ENCODE measurements at regions not wholly inside any gene's neighbourhood (a gene's known extent, or its start where the extent isn't known, plus 50 kb on each side); places are given as distances from the start of the nearest gene placed in this dataset.

DNA sequence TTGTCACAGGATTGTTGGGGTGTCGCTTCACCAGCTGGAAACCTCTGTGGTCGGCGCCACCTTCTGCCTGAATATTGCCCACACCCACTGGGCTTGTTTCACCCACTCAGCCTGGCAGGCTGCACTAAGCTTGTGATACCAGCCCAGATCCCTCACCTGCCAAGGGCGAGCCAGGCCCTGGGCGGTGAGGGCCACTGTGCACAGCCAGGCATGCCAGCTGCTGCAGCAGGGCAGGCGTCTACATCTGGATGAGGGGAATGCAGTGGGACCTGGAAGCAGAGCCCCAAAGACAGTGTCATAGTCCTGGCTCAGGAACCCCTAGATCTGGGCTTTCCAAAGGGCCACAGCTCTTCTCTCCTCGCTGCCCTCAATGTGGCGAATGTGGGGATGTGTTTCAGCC, 1307.5 kb downstream of the GRIK2 start:
- no peak overlapping the region for H2AFZ ChIP-seq (ENCODE audit: control insufficient read depth, low read depth, low read length)
- ChIA-PET CTCF (interaction anchor here (1.6 kb wide), 1 partner anchor 421 kb away, joined by 4 read pairs; no protein-coding TSS in a partner anchor), SMC1A (ENCODE audit: uncharacterized antibody, unreplicated experiment) (no interaction called here), POLR2A (no interaction called here), RAD21 (ENCODE audit: unreplicated experiment) (no interaction called here)
- in situ Hi-C loops (cut with MboI) (no loop called here), intact Hi-C loops (cut with micrococcal nuclease; ENCODE audit: unreplicated experiment) (no loop called here)
- no peaks in the 10 kb centered on the region for H3K9me3 ChIP-seq (replicated peaks; ENCODE audit: control insufficient read depth, insufficient read depth, low read length)
- no peaks in the 10 kb centered on the region for H3K79me2 ChIP-seq (ENCODE audit: control insufficient read depth, insufficient read depth, low read length)
- no peaks in the 10 kb centered on the region for H3K4me1 ChIP-seq (ENCODE audit: control insufficient read depth, insufficient read depth, low read length)
- H3K27me3 ChIP-seq (replicated peaks in 1 of 2; ENCODE audit: control insufficient read depth in 2 of 2, insufficient read depth in 2 of 2, low read length in 1 of 2), result no peaks in the 10 kb centered on the region; a peak in 1 of 4 replicates
- no TSS peak for BruUV-seq (replicated peaks)
- FAIRE-seq (no peak), DNase-seq (ENCODE audit: low read depth, low spot score) (no peak), ATAC-seq (no peak; the same call in 2 of the 3 replicates)
- H3K4me3 ChIP-seq, result no peak overlapping the region
- no peaks in the 10 kb centered on the region for H4K20me1 ChIP-seq (ENCODE audit: control insufficient read depth, insufficient read depth)
- H3K27ac ChIP-seq (ENCODE audit: control insufficient read depth, insufficient read depth), result no peak overlapping the region
- TF ChIP-seq TCF7 (IDR thresholded peaks at IDR 0.05; ENCODE audit: borderline replicate concordance) (no peak), ASH2L (IDR thresholded peaks at IDR 0.05; ENCODE audit: borderline replicate concordance, low read depth) (no peak), BACH1 (IDR thresholded peaks at IDR 0.05; ENCODE audit: borderline replicate concordance) (no peak), ATF7 (IDR thresholded peaks at IDR 0.05; ENCODE audit: low read depth) (no peak), POU2F2 (IDR thresholded peaks at IDR 0.05; ENCODE audit: borderline replicate concordance, low read depth, low read length) (no peak), NFYB (IDR thresholded peaks at IDR 0.05; ENCODE audit: insufficient read depth, low read depth, low read length) (no peak), RFX5 (IDR thresholded peaks at IDR 0.05; ENCODE audit: low read depth, low read length) (no peak)
- no peaks in the 10 kb centered on the region for H3K36me3 ChIP-seq (ENCODE audit: control insufficient read depth in 2 of 2, insufficient read depth in 2 of 2, low read length in 1 of 2)
- no peak overlapping the region for H3K9ac ChIP-seq (ENCODE audit: control insufficient read depth, insufficient read depth, low read length)
- WGBS (ENCODE audit: insufficient coverage, insufficient replicate concordance, low lambda C conversion rate, missing lambda C conversion rate), result 38% methylated on average over 8 of the region's 8 CpGs
- H3K4me2 ChIP-seq (ENCODE audit: control insufficient read depth, insufficient read depth), result no peak overlapping the region

DNA sequence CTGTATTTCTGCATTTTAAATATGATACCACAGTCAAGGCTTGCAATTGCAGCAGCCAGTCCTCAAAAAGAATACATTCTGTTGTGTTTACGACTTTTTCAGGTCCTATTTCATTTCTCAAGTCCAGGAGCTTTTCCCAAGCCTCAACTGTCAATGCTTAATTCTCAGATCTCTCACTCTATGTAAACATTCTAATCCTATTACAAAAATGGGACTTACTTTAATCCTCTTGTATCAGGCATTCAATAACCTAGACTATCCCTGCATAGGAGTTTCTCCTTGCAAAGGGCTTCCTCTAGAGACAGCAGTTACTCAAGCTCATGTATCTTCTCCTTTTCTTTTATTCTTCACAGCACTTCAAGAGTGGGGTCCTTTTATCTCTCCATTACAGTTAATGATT, 1293.0 kb downstream of the GRIK2 start:
- no peak for ATAC-seq
- 0% methylated on average over 1 of the region's 1 CpG for WGBS (ENCODE audit: insufficient coverage, insufficient replicate concordance, low lambda C conversion rate, missing lambda C conversion rate)

More for the DNA sequence above, 1293.0 kb downstream of the GRIK2 start:
- no peaks in the 10 kb centered on the region for H4K20me1 ChIP-seq (ENCODE audit: control insufficient read depth, insufficient read depth)
- no peak overlapping the region for H3K4me3 ChIP-seq
- ChIA-PET CTCF (no interaction called here), SMC1A (ENCODE audit: uncharacterized antibody, unreplicated experiment) (no interaction called here), RAD21 (ENCODE audit: unreplicated experiment) (no interaction called here), POLR2A (no interaction called here)
- FAIRE-seq, result no peak
- H3K9ac ChIP-seq (ENCODE audit: control insufficient read depth, insufficient read depth, low read length), result no peak overlapping the region
- in situ Hi-C loops (cut with MboI), result no loop called here
- no peaks in the 10 kb centered on the region for H3K4me1 ChIP-seq (ENCODE audit: control insufficient read depth, insufficient read depth, low read length)
- no peaks in the 10 kb centered on the region for H3K9me3 ChIP-seq (replicated peaks; ENCODE audit: control insufficient read depth, insufficient read depth, low read length)
- no peaks in the 10 kb centered on the region for H3K27me3 ChIP-seq (replicated peaks in 1 of 2; ENCODE audit: control insufficient read depth in 2 of 2, insufficient read depth in 2 of 2, low read length in 1 of 2)
- intact Hi-C loops (cut with micrococcal nuclease; ENCODE audit: unreplicated experiment), result no loop called here
- H3K4me2 ChIP-seq (ENCODE audit: control insufficient read depth, insufficient read depth), result no peak overlapping the region
- H3K27ac ChIP-seq (ENCODE audit: control insufficient read depth, insufficient read depth), result no peak overlapping the region
- no peak overlapping the region for H2AFZ ChIP-seq (ENCODE audit: control insufficient read depth, low read depth, low read length)
- no TSS peak for BruUV-seq (replicated peaks)
- no peaks in the 10 kb centered on the region for H3K79me2 ChIP-seq (ENCODE audit: control insufficient read depth, insufficient read depth, low read length)
- DNase-seq (ENCODE audit: low read depth, low spot score), result no peak
- no peaks in the 10 kb centered on the region for H3K36me3 ChIP-seq (ENCODE audit: control insufficient read depth in 2 of 2, insufficient read depth in 2 of 2, low read length in 1 of 2)
- no peak for TF ChIP-seq HDGF (IDR thresholded peaks at IDR 0.05)
